Colonic mucosa (tissue), 4 donors: ENCODE measurements at regions not wholly inside any gene's neighbourhood (a gene's known extent, or its start where the extent isn't known, plus 50 kb on each side); places are given as distances from the start of the nearest gene placed in this dataset.

ENCODE experiments used
- DNase-seq: peaks from one replicate; pipeline ENCODE4 v3.0.0-alpha.2; 2020
- H3K27ac ChIP-seq: fragments of 200-600 bp; one replicate; pipeline ENCODE4 v1.8.0; 2021
- H3K27me3 ChIP-seq: fragments of 200-600 bp; one replicate; pipeline ENCODE4 v1.8.0; 2021
- H3K36me3 ChIP-seq: fragments of 200-600 bp; one replicate; pipeline ENCODE4 v1.8.0; 2021
- H3K4me1 ChIP-seq: fragments of 200-600 bp; one replicate; pipeline ENCODE4 v1.8.0; 2021; ENCODE audit warnings: mild to moderate bottlenecking
- H3K4me3 ChIP-seq: fragments of 200-600 bp; one replicate; pipeline ENCODE4 v1.8.0; 2021
- H3K9ac ChIP-seq, 2 donors: one replicate each; pipeline ENCODE4 v1.7.0; 2013; ENCODE audit warnings: control low read depth in 2 of 2, low read depth in 2 of 2, low read length in 2 of 2
- H3K9me3 ChIP-seq: fragments of 200-600 bp; one replicate; pipeline ENCODE4 v1.8.0; 2021
- intact Hi-C: fragments of 100-400 bp; cut with DNase I; formaldehyde crosslinking; loops from one replicate; pipeline ENCODE4 v1.14.1; 2022
- TF ChIP-seq, protein P1 (sequence below): fragments of 200-600 bp; IDR thresholded peaks from one replicate; pipeline ENCODE4 v1.8.0; 2022; ENCODE audit warnings: antibody characterized with exemption, mild to moderate bottlenecking
- donor health status: healthy.
- donor health status: DM: no; HTN: no; CAD: no.
- donor health status: DM: no; HTN: no; CAD: no.

DNA sequence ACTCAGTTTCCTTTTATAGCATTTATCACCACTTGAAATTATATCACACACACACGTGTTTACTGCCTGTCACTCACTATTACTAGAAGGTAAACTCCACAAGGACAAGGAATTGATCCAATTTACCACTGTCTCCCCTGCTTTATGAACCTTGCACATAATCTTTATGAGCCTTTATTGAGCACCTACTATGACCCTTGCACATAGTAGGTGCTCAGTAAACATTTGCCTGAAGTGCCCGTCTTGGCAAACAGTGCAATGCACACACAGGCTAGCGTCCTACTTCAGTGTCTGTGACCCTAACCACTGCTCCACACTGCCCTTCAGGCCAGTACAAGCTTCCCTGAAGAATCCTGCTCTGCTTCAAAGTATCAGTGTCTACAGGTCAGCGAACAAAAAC, 237.7 kb upstream of the TMC3 start:
- Histone ChIP-seq H3K9ac (no peak overlapping the region), H3K27ac (no peak overlapping the region), H3K4me1 (no peaks in the 10 kb centered on the region), H3K4me3 (no peak overlapping the region), H3K27me3 (no peaks in the 10 kb centered on the region), H3K9me3 (no peaks in the 10 kb centered on the region), H3K36me3 (no peaks in the 10 kb centered on the region)
- TF ChIP-seq, protein P1, sequence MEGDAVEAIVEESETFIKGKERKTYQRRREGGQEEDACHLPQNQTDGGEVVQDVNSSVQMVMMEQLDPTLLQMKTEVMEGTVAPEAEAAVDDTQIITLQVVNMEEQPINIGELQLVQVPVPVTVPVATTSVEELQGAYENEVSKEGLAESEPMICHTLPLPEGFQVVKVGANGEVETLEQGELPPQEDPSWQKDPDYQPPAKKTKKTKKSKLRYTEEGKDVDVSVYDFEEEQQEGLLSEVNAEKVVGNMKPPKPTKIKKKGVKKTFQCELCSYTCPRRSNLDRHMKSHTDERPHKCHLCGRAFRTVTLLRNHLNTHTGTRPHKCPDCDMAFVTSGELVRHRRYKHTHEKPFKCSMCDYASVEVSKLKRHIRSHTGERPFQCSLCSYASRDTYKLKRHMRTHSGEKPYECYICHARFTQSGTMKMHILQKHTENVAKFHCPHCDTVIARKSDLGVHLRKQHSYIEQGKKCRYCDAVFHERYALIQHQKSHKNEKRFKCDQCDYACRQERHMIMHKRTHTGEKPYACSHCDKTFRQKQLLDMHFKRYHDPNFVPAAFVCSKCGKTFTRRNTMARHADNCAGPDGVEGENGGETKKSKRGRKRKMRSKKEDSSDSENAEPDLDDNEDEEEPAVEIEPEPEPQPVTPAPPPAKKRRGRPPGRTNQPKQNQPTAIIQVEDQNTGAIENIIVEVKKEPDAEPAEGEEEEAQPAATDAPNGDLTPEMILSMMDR = no peak
- DNase-seq = no peak
- intact Hi-C loops = no loop called here

DNA sequence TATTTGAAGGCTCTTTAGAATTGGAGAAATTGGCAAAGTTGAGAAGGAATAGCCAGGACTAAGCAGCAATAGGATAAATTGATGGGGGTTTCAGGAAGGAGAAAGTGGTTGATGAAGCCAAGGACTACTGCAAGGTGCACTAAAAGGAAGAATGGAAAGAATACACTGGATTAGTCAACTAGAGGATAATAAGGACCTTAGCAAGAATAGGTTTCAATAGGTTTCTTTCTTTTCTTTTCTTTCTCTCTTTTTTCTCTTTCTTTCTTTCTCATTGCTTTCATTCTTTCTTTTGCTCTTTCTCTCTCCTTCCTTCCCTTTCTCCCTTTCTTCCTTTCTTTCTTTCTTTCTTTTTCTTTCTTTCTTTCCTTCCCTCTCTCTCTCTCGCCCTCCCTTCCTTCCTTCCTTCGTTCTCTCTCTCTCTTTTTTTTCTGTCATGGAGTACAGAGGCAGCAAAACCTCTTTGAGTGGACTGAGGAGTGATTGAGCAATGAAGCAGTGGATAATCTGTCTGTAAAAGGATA, 234.4 kb upstream of the TMC3 start:
- H3K9ac ChIP-seq = no peak overlapping the region
- TF ChIP-seq, protein P1 = no peak
- H3K27ac ChIP-seq = no peak overlapping the region
- no peaks in the 10 kb centered on the region for H3K36me3 ChIP-seq
- intact Hi-C loops = no loop called here
- H3K4me3 ChIP-seq = no peak overlapping the region
- H3K27me3 ChIP-seq = no peaks in the 10 kb centered on the region
- DNase-seq = no peak
- no peaks in the 10 kb centered on the region for H3K9me3 ChIP-seq
- H3K4me1 ChIP-seq = no peaks in the 10 kb centered on the region

DNA sequence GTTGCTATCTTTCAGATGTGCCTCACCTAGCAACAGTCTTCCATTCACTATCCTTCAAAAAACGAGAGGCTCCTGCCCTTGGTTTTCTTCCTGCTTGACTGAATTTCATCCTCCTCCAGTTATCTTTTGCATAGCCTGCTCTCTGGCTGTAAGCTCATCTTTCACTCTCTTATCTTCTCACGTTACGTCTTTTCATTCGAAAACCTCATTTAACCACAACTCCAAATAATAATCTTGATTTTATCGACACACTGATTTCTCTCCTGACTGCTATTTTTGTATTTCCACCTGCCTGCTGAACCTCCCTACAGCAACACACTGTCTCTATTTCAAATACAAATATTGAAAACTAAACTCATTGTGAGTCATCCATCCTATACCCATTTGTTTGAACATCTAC, 230.7 kb upstream of the TMC3 start:
- intact Hi-C loops = no loop called here

DNA sequence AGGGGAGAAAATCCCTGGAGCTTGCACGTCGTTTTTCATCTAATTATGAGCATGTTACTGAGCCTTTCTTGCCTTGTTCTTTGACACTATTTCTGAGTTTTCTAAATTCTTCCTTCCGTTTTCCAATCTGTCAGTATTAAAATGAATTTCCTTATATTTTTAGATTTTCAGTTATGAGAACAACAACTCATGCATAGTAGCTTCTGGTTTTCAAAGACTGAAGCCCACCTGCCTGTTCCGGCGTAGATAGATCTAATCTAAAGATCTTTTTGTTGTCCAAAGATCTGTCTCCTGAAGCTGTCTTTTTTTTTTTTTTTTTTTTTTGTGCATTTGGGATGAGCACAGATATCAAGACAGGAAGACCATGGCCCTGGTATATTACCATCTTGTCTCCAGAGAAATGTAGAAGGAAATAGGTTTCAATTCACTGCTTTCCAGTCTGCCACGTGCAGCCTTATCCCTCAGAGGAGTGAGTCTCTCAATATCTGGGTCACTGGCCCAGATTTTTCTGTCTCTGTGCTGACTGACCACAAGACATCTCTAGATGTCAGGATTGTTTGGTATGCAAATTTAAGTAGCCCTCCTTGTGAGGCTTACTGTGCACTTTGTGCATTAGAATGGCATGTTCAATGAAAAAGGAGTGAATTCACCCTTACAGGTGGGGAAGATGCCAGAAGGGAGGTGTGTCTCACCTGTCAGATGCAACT, 222.3 kb upstream of the TMC3 start:
- Histone ChIP-seq H3K27me3 (no peaks in the 10 kb centered on the region), H3K9ac (no peak overlapping the region), H3K4me1 (no peaks in the 10 kb centered on the region), H3K9me3 (no peaks in the 10 kb centered on the region), H3K4me3 (no peak overlapping the region), H3K36me3 (no peaks in the 10 kb centered on the region), H3K27ac (no peak overlapping the region)
- TF ChIP-seq, protein P1 = no peak
- intact Hi-C loops = no loop called here
- DNase-seq = no peak

More for the DNA sequence above, 230.7 kb upstream of the TMC3 start:
- DNase-seq = no peak
- no peak overlapping the region for H3K9ac ChIP-seq
- no peaks in the 10 kb centered on the region for H3K27me3 ChIP-seq
- no peaks in the 10 kb centered on the region for H3K4me1 ChIP-seq
- no peaks in the 10 kb centered on the region for H3K9me3 ChIP-seq
- no peak overlapping the region for H3K4me3 ChIP-seq
- H3K36me3 ChIP-seq = no peaks in the 10 kb centered on the region
- TF ChIP-seq, protein P1 = no peak
- H3K27ac ChIP-seq = no peak overlapping the region

DNA sequence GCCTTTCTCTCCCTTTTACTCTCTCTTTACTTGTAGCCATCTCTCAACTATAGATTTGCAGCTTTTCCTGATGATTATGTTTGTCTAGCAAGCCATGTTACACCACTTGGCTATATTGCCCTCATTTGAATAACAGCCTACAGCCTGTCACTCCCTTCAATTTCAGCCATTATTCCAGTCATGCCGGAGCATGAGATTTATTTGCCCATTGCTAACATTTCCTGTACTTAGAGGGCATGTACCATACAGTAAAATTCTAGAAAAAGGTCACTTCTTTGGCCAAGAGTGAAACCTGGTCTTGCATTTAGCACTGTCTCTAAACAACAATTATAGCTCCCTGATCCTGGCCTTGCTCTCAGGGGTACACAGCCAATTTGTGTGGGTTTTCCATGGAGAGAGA, 221.7 kb upstream of the TMC3 start:
- Histone ChIP-seq H3K4me3 (no peak overlapping the region), H3K36me3 (no peaks in the 10 kb centered on the region), H3K27me3 (no peaks in the 10 kb centered on the region), H3K9me3 (no peaks in the 10 kb centered on the region), H3K4me1 (no peaks in the 10 kb centered on the region), H3K27ac (no peak overlapping the region), H3K9ac (no peak overlapping the region)
- TF ChIP-seq, protein P1 = no peak
- intact Hi-C loops = no loop called here
- DNase-seq = no peak
